ENCODE measurements at regions not wholly inside any gene's neighbourhood (a gene's known extent, or its start where the extent isn't known, plus 50 kb on each side); places are given as distances from the start of the nearest gene placed in this dataset.
"Not testable (repeated sequence)": the region's sequence is repeated elsewhere in the genome, so short reads cannot be mapped to it uniquely, and the experiment has no call there.

GRCh38 chr2:8440029-8440778 is 241.7 kb upstream of the ID2 start:
- DNase-seq (ENCODE audit: low read depth, low spot score): no peak
- no peak for TF ChIP-seq ZNF274 (IDR thresholded peaks at IDR 0.05; ENCODE audit: low read depth, low read length)
- TF ChIP-seq YY1 (IDR thresholded peaks at IDR 0.05; ENCODE audit: insufficient read depth, insufficient read length): no peak
- TF ChIP-seq SUZ12 (IDR thresholded peaks at IDR 0.05; ENCODE audit: extremely low read depth, insufficient read depth, insufficient read length): no peak
- Histone ChIP-seq H3K9me3 (ENCODE audit: insufficient read depth, low read length) (no peaks in the 10 kb centered on the region), H3K36me3 (ENCODE audit: insufficient read depth, insufficient read length, low read length) (no peaks in the 10 kb centered on the region), H3K27me3 (ENCODE audit: insufficient read depth, insufficient read length) (no peaks in the 10 kb centered on the region), H3K4me3 (ENCODE audit: insufficient read length, low read depth) (no peak overlapping the region), H3K4me1 (ENCODE audit: insufficient read depth, insufficient read length) (no peaks in the 10 kb centered on the region), H3K9ac (ENCODE audit: insufficient read length, low read depth) (no peak overlapping the region)

GRCh38 chr2:8441371-8441770 is 240.5 kb upstream of the ID2 start:
- no peak for DNase-seq (ENCODE audit: low read depth, low spot score)
- Histone ChIP-seq H3K4me3 (ENCODE audit: insufficient read length, low read depth) (no peak overlapping the region), H3K9me3 (ENCODE audit: insufficient read depth, low read length) (no peaks in the 10 kb centered on the region), H3K36me3 (ENCODE audit: insufficient read depth, insufficient read length, low read length) (no peaks in the 10 kb centered on the region), H3K9ac (ENCODE audit: insufficient read length, low read depth) (no peak overlapping the region), H3K27me3 (ENCODE audit: insufficient read depth, insufficient read length) (no peaks in the 10 kb centered on the region), H3K4me1 (ENCODE audit: insufficient read depth, insufficient read length) (no peaks in the 10 kb centered on the region)
- TF ChIP-seq ZNF274 (IDR thresholded peaks at IDR 0.05; ENCODE audit: low read depth, low read length): no peak
- TF ChIP-seq SUZ12 (IDR thresholded peaks at IDR 0.05; ENCODE audit: extremely low read depth, insufficient read depth, insufficient read length): no peak
- no peak for TF ChIP-seq YY1 (IDR thresholded peaks at IDR 0.05; ENCODE audit: insufficient read depth, insufficient read length)

GRCh38 chr2:8441986-8442385 is 239.9 kb upstream of the ID2 start:
- Histone ChIP-seq H3K4me3 (ENCODE audit: insufficient read length, low read depth) (no peak overlapping the region), H3K4me1 (ENCODE audit: insufficient read depth, insufficient read length) (no peaks in the 10 kb centered on the region), H3K27me3 (ENCODE audit: insufficient read depth, insufficient read length) (no peaks in the 10 kb centered on the region), H3K9ac (ENCODE audit: insufficient read length, low read depth) (no peak overlapping the region), H3K36me3 (ENCODE audit: insufficient read depth, insufficient read length, low read length) (no peaks in the 10 kb centered on the region), H3K9me3 (ENCODE audit: insufficient read depth, low read length) (no peaks in the 10 kb centered on the region)
- DNase-seq (ENCODE audit: low read depth, low spot score): no peak
- TF ChIP-seq ZNF274 (IDR thresholded peaks at IDR 0.05; ENCODE audit: low read depth, low read length): no peak
- TF ChIP-seq SUZ12 (IDR thresholded peaks at IDR 0.05; ENCODE audit: extremely low read depth, insufficient read depth, insufficient read length): no peak
- TF ChIP-seq YY1 (IDR thresholded peaks at IDR 0.05; ENCODE audit: insufficient read depth, insufficient read length): no peak

- TF ChIP-seq ZNF274 (IDR thresholded peaks at IDR 0.05; ENCODE audit: low read depth, low read length): no peak
- no peak for TF ChIP-seq SUZ12 (IDR thresholded peaks at IDR 0.05; ENCODE audit: extremely low read depth, insufficient read depth, insufficient read length)
- TF ChIP-seq YY1 (IDR thresholded peaks at IDR 0.05; ENCODE audit: insufficient read depth, insufficient read length): no peak
- Histone ChIP-seq H3K4me1 (ENCODE audit: insufficient read depth, insufficient read length) (no peaks in the 10 kb centered on the region), H3K9ac (ENCODE audit: insufficient read length, low read depth) (no peak overlapping the region), H3K27me3 (ENCODE audit: insufficient read depth, insufficient read length) (no peaks in the 10 kb centered on the region), H3K4me3 (ENCODE audit: insufficient read length, low read depth) (no peak overlapping the region), H3K9me3 (ENCODE audit: insufficient read depth, low read length) (no peaks in the 10 kb centered on the region), H3K36me3 (ENCODE audit: insufficient read depth, insufficient read length, low read length) (no peaks in the 10 kb centered on the region)
- no peak for DNase-seq (ENCODE audit: low read depth, low spot score)
Measured at GRCh38 chr2:8442833-8443486, 238.9 kb upstream of the ID2 start.

GRCh38 chr2:8445580-8445979 is 236.3 kb upstream of the ID2 start:
- Histone ChIP-seq H3K27me3 (ENCODE audit: insufficient read depth, insufficient read length) (no peaks in the 10 kb centered on the region), H3K9ac (ENCODE audit: insufficient read length, low read depth) (no peak overlapping the region), H3K9me3 (ENCODE audit: insufficient read depth, low read length) (no peaks in the 10 kb centered on the region), H3K4me1 (ENCODE audit: insufficient read depth, insufficient read length) (no peaks in the 10 kb centered on the region), H3K4me3 (ENCODE audit: insufficient read length, low read depth) (no peak overlapping the region), H3K36me3 (ENCODE audit: insufficient read depth, insufficient read length, low read length) (no peaks in the 10 kb centered on the region)
- DNase-seq (ENCODE audit: low read depth, low spot score): peak; percentile 11
- TF ChIP-seq YY1 (IDR thresholded peaks at IDR 0.05; ENCODE audit: insufficient read depth, insufficient read length) (no peak), SUZ12 (IDR thresholded peaks at IDR 0.05; ENCODE audit: extremely low read depth, insufficient read depth, insufficient read length) (no peak), ZNF274 (IDR thresholded peaks at IDR 0.05; ENCODE audit: low read depth, low read length) (no peak)

- H3K4me3 ChIP-seq (ENCODE audit: insufficient read length, low read depth); H3K9ac ChIP-seq (ENCODE audit: insufficient read length, low read depth); H3K9me3 ChIP-seq (ENCODE audit: insufficient read depth, low read length); DNase-seq (ENCODE audit: low read depth, low spot score); H3K27me3 ChIP-seq (ENCODE audit: insufficient read depth, insufficient read length); H3K4me1 ChIP-seq (ENCODE audit: insufficient read depth, insufficient read length); H3K36me3 ChIP-seq (ENCODE audit: insufficient read depth, insufficient read length, low read length): not testable (repeated sequence)
Measured at GRCh38 chr2:8446751-8447150, 235.1 kb upstream of the ID2 start.

- no peaks in the 10 kb centered on the region for H3K4me1 ChIP-seq (ENCODE audit: insufficient read depth, insufficient read length)
- H3K9ac ChIP-seq (ENCODE audit: insufficient read length, low read depth): no peak overlapping the region
- H3K36me3 ChIP-seq (ENCODE audit: insufficient read depth, insufficient read length, low read length): no peaks in the 10 kb centered on the region
- TF ChIP-seq SUZ12 (IDR thresholded peaks at IDR 0.05; ENCODE audit: extremely low read depth, insufficient read depth, insufficient read length) (no peak), ZNF274 (IDR thresholded peaks at IDR 0.05; ENCODE audit: low read depth, low read length) (no peak), YY1 (IDR thresholded peaks at IDR 0.05; ENCODE audit: insufficient read depth, insufficient read length) (no peak)
- H3K9me3 ChIP-seq (ENCODE audit: insufficient read depth, low read length): no peaks in the 10 kb centered on the region
- H3K4me3 ChIP-seq (ENCODE audit: insufficient read length, low read depth): no peak overlapping the region
- no peak for DNase-seq (ENCODE audit: low read depth, low spot score)
- no peaks in the 10 kb centered on the region for H3K27me3 ChIP-seq (ENCODE audit: insufficient read depth, insufficient read length)
Measured at GRCh38 chr2:8447610-8448221, 234.1 kb upstream of the ID2 start.

Data from NT2/D1 (cell line).